Stimulated activated CD8-positive, alpha-beta memory T cell treated with anti-CD3 and anti-CD28 coated beads, Interleukin-2, amount 100 ng/mL, for 48 hours (primary cell): ENCODE measurements at regions not wholly inside any gene's neighbourhood (a gene's known extent, or its start where the extent isn't known, plus 50 kb on each side); places are given as distances from the start of the nearest gene placed in this dataset.
"Not testable (repeated sequence)": the region's sequence is repeated elsewhere in the genome, so short reads cannot be mapped to it uniquely, and the experiment has no call there.

Experiments
- DNase-seq, 2 donors: peaks; one replicate each; pipeline ENCODE4 v3.0.0-alpha.2; 2020; ENCODE audit warnings: low read depth in 2 of 2

DNA sequence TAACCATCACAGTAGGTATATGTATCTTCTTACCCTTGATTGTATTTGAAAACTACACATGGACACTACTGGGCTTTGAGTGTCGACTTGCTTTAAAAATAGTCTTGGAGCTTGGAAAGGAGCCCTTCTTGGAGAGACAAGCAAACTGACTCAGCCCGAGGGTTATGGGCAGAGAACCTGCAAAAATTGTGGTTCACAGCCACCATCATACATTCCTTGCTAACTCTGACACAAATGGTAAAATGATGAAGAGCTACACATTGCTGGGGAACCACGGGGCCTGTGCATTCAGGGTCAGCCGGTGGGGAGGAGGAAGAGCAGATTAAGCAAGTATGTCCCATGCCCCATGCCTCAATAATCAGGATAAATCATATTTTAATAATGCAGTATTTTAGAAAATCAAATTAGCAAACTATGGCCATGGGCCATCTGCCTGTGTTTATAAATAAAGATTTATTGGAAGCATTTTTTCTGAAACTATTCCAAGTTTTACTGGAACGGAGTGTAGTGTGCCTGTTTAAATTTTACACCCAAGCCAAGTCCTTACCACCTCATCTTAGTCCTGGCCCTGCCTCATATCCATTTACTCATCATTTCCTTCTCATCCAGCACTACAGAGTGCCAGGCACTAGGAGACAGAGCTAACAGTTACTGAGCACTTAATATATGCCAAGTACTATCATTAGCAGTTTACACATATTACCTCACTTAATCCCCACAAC, 195.7 kb downstream of the PALM2AKAP2 start:
- DNase-seq, result no peak

DNA sequence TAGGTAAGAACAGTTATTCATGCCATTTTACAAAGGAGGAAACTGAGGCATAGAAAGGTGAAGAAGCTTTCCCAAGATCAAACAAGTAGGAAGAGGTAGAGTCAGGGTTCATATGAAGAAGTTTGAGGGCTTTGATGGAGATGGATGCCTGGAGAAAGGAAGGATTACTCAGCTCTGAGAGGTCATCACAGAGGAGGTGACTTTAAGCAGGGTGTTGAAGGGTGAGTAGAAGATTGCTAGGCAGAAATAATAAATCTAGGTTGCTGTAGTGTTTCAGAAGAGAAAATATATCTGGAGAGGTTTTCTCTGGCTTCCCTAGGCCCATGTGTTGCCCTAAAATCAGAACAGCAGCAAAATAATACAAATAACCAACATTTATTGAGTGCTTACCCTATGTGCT, 196.3 kb downstream of the PALM2AKAP2 start:
- DNase-seq, result no peak

DNA sequence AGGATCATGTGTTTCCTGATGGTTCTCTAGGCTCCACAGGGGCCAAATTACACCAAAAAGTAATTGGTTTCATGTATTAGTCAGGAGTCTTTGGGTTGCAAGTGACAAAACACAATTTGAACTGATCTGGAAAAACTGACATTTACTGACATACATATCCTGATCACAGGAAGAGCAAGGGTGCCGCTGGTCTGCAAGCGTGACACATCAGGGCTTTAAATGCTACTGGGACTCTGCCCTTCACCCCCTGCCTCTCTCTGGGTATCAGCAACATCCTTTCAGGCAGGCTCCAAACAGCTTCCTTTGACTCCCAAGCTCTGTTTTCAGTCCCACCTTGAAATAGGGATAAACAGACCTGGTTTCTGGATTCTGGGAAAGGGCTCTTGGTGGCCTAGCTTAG, 197.5 kb downstream of the PALM2AKAP2 start:
- no peak for DNase-seq

DNA sequence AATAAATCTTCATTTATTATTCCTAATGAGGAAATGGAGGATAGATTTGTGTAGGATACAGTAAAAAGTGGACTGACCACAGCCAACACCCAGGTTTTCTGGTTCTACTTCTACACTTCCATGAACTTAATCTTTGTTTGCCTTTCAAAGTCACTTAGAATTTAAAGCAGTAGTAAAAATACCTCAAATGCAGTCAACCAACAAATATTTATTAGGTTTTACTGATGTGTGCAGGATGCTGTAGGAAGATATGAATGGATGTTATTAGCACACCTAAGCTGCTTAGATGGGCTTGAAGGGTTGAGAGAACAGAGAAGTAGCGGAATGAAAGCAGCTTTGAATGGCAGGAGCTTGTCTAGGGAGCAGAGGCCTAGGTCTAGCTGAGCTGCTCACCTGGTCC, 201.1 kb downstream of the PALM2AKAP2 start:
- DNase-seq, result no peak

DNA sequence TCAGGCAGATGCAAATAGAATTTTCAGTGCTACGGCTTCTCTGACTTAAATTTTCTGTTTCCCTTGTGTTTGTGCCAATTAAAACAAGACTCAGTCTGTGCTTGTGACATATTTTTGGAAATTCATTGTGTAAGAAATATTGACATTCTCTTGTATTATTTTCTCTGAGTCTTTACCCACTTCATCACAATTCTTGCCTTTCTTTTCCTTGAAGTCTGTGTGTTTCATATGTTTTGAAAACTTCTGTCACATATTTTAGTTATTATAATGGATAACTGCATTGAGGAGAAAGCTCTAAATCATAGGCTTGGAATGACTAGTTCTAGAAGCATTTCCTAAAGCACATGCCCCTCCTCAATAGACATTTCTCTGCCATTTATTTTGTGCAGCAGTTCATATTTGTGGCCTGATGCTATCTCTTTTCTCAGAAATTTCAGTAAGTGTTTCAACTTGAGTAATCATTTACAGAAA, 206.6 kb downstream of the PALM2AKAP2 start:
- no peak for DNase-seq

DNA sequence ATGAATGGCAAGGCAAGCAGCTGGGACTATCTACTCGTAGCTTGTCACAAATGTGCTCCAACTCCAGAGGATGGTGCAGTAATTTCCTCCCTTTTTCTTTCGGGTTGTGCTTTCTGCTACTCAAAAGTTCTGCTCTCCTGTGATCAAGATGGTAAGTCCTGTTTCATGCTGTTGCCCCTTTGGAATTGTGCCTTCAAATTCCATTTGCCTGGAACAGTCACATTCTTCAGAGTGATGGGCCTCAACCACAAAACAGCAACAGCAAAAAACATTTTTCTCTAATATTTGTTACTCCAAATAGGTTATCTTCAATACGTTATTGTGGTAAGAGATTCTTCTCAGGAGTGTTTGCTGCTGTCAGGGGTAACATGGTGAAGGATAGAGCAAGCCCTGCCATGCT, 209.3 kb downstream of the PALM2AKAP2 start:
- no peak for DNase-seq

DNA sequence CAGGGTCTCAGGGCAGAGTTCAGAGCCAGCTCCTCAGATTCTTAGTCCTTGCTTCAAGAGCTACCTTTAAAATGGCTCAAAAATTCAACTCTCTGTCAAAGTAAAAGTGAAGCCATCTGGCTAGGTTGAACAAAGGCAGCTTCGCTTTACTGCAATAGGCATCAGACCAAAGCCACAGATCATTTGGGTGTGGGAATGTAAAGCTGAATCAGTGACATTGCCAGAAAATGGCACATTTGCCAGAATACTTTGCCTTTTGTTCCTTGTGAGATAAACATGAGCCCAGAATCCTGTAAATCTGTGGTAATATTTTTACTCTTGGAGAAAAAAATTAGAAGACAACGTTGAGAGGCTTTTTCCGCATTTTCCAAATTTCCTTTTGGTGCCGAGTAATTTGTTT, 210.5 kb downstream of the PALM2AKAP2 start:
- no peak for DNase-seq

DNA sequence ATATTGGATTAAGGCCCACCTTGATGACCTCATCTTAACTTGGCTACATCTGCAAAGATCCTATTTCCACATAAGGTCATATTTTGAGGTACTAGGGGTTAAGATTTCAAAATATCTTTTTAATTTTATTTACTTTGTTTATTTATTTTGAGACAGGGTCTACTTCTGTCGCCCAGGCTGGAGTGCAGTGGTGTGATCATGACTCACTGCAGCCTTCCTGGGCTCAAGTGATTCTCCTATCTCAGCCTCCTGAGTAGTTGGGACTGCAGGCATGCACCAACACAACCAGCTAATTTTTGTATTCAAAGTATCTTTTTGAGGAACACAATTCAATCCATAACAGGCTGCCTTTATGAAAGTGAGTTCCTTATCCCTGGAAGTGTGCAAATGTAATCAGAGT, 212.3 kb downstream of the PALM2AKAP2 start:
- no peak for DNase-seq

DNA sequence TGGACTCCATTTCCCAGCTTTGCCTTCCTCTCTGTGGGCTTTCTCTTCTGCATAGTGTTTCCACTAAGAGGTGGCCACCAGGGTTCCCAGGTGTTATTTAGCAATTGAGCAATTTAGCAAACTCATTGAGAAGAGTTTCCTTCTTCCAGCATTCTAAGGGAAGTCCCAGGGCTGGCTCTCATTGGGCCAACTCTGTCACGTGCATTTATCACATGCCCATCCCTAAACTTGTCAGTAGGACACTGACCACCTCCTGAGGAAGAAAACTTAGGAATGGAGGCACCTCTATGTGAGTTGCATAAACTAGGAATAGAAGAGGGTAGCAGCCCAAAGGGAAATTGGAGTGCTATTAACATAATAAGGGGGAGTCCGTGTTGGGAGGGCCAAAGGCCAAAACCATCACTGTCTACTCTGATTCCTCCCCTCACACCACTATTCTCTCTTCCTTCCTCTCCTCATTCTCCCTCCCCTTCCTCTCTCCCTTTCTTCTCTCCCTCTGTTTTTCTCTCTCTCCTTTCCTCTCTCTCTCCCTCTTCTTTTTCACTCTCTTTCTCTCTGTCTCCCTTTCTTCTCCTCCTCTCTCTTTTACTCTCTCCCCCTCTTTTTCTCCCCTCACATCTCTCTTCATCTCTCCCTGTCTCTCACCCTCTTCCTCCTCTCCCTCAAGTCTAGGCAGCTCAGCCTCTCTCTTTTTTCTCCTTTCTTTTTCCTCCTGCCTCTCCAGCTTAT, 213.4 kb downstream of the PALM2AKAP2 start:
- no peak for DNase-seq

DNA sequence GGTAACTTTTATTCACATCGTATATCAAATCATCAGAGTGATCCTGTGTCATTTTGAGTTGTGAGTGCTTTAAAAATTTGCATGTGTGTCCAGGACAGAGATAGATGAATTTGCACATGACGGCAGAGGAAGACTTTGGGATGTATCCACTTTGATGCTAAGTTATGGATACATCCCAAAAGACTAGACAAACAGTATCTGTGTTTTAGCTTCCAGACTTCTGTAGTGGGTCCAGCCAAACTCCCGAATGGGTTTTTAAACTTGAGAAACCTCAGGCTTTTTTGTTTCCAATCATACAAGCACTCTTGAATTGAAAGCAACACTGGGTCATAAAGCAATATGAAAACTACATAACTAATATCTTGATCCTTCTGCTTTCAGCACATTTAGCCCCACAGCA, 213.8 kb downstream of the C9orf152 start:
- DNase-seq, result no peak

DNA sequence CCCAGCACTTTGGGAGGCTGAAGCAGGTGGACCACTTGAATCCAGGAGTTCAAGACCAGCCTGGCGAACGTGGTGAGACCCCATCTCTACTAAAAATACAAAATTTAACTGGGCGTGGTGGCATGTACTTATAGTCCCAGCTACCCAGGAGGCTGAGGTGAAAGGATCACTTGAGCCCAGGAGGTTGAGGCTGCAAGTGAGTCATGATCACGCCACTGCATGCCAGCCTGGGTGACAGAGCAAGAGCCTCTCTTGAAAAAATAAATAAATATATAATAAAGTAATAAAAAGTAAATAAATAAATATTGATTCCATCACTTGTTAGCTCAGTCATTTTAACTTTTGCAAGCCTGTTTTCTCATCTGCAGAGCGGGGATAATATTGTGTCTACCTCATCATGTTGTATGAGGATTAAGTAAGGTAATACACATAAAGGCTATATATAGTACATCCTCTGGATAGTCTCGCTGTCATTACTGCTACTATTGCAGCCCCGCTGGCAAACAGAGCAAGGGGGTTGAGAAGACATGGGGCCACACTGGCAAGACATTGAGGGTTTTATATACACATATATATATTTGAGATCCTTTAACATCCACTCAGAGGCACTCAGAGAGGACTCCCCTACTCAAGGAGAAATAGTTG, 210.9 kb downstream of the C9orf152 start:
- DNase-seq, result no peak

DNA sequence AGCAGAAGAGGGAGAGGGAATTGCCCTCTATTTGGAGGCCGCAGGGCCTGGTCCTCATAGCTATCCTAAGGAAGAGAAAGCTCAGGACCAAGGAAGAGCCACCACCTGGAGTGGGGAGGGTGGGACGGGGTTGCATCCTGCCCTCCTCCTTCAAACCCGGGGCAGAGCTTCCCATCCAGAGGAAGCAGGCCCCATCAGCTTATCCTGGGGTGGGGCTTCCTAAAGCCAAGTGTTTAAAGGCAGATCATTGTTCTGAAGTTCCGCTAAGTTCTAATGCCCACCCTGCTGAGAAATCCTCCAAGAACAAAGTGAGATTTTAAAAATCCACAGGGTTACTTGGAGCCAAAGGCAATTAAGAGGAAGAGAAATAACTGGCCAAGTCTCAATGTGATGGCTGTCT, 210.3 kb downstream of the C9orf152 start:
- no peak for DNase-seq

DNA sequence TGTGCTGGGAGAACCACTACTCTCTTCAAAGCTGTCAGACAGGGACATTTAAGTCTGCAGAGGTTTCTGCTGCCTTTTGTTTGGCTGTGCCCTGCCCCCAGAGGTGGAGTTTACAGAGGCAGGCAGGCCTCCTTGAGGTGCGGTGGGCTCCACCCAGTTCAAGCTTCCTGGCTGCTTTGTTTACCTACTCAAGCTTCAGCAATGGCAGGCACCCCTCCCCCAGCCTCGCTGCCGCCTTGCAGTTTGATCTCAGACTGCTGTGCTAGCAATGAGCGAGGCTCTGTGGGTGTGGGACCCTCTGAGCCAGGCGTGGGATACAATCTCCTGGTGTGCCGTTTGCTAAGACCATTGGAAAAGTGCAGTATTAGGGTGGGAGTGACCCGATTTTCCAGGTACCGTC, 202.4 kb downstream of the C9orf152 start:
- not testable (repeated sequence) for DNase-seq

DNA sequence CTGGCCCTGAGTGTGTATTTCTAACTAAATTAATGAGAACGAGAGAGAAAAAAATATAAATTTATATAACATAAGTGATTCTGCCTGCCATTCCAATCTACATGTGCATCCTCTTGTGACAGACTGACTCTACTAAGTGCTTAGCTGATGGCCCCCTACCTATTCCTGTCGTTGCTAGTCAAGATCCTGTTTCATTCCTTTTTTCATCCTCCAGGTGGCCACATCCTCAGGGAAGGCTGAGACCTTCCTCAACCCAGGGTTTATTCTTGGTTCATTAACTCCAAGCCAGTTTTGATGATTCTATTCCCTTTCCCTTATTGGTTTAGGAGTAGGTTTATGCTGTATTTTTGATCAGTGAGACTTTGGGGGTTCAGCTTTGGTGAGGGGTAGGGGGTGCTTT, 201.3 kb downstream of the C9orf152 start:
- DNase-seq, result no peak

DNA sequence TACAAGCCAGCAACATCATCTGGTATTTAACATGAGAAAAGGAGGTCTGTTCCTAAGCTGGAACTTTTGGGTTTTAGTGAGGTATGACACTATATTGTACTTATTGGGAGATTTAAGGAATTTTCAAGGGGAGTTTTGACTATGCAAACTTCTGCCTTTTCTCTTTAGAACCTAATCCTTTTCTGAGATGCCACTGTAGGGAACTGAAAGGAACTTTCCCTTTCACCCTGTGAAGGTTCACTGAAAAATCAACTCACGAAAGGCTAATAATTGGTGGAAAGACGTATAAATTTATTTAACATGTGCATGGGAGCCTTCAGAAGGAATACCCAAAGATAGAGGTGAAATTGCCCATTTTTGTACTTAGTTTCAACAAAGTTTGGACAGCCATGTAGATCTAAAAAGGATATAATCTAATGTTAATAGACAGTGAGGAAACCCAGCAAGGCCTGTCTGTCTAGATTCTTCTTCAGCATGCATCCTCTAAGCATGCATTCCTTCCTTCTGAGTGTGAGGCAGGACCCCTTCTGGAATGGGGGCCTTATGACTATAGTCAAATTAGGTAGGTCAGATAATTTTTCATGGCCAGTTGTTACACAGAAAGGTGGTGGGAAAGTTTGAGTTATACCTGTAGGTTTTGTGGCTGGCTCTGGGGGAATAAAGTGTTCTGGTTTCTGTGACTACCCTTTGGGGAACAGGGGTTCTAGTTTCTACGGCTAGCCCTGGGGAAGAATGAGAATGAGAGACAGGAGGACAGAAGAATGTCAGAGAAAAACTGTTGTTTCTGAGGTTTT, 200.3 kb downstream of the C9orf152 start:
- no peak for DNase-seq

DNA sequence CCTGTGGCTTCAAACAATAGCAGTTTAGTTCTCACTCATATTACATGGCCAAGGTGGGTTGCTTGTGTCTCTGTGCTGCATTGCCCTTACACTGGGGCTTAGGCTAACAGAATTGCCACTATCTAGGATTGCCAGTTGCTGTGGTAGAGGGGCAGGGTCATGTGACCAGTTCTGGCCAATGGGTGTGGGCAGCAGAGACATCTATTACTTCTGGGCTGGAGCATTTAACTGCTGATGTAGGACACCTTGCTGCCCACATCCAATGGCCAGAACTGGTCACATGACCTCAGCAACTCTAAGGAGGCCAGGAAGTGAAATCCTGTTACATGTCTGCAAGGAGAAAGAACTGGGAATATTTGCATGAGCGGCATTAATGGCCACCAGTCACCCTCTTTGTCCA, 199.3 kb downstream of the C9orf152 start:
- no peak for DNase-seq

DNA sequence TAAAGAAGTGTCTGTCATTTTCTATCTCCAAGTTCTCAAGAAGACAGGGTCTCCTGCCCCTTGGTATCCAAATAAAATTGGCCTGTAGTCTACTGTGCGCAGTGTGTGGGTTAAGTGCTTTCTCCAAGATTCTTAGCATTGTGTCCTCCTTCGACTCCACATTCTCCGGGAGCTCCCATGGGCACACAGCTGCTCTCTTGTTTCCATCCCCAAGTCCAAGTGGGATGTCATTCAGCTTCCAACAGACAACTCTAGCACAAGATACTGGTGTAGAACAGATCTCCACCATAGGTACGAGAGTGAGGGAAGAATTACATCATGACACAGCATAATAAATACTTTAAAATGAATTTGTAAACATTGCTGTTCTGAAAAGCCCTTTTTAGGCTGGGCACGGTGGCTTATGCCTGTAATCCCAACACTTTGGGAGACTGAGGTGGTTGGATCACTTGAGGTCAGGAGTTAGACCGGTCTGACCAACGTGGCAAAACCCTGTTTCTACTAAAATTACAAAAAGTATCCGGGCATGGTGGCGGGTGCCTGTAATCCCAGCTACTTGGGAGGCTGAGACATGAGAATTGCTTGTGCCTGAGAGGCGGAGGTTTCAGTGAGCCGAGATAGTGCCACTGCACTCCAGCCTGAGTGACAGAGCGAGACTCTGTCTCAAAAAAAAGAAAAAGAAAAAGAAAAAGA, 196.2 kb downstream of the C9orf152 start:
- DNase-seq, result no peak

DNA sequence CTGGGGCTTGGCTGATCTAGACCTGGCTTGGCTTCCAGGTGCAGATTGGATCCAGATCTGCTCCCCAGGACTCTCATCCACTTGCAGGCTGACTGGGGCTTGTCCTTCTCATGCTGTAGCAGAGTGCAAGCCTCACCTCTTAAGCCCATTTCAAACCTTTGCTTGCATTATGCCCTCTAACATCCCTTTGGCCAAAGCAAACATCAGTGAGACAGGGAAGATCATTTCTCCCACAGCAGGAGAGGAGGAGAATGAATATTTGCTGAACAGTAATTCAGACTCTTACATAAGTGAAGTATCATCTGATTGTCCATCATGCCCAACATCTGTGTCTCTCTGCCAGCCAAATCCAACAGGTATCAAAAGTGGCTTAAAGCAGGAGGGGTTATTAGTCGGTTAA, 194.9 kb downstream of the C9orf152 start:
- DNase-seq, result no peak

DNA sequence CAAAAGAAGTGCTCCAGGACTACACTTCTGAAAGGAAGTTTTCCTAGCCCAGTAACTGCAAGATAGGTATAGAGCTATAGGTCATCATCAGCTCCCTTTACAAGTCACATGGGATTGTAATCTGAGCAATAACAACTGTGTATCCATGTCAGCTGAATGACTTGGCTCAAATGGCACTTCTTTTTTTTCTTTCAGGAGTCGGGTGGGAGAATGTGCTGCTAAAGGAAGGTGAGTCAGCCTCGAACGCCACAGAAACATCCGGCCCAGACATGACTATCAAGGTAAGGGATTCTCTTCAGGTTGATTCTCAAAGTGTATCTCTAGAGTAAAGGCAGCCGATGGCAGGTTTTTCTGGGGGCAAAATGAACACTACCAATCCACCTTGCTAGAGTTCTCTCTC, 192.2 kb downstream of the C9orf152 start:
- DNase-seq, result no peak

DNA sequence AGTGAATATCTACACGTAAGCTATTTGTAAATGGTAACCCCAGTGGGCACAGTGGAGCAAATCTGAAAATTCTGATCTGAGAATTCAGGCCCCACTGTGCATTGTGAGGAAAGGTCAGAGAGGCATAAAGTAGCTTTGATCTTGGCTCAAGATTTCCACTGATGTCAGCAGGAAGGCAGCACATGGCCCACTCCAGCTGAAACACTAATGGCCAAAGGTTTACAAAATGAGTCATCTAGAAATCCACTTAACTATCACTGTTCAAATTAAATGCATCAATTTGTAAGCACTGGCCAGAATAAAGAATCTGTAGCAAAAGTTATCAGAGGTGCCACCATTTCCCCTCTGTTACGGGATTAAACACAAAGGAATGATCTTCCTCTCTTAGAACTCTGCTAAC, 191.6 kb downstream of the C9orf152 start:
- DNase-seq, result no peak

DNA sequence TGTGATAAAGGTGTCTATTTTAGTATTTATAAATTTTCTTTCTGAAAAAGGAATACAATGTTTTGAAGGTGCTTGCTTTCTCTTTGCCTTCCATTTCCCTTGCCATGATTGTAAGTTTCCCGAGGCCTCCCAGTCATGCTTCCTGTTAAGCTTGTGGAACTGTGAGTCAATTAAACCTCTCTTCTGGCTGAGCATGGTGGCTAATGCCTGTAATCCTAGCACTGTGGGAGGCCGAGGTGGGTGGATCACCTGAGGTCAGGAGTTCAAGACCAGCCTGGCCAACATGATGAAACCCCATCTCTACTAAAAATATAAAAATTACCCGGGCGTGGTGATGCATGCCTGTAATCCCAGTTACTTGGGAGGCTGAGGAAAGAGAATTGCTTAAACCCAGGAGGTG, 187.7 kb downstream of the C9orf152 start:
- DNase-seq, result not testable (repeated sequence)

DNA sequence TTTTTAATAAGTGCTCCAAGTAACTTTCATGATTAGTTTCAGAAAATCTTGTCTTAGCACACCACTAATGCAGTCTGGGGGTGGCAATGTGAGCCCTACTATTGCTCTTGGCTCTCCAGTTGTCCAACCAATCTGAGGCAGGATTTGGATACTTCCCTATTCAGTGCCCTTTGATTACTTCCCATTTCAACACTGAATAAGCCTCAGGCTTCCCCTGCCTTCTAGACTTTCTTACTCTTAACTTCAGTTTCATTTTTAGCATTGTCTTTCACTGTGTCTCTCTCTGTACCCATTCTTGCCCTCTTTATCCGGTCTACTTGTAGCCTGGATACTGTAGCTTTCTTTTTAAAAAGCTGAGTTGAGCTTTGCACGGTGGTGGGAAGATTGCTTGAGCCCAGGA, 186.1 kb downstream of the C9orf152 start:
- DNase-seq, result no peak
